ENCODE measurements at regions not wholly inside any gene's neighbourhood (a gene's known extent, or its start where the extent isn't known, plus 50 kb on each side); places are given as distances from the start of the nearest gene placed in this dataset.

DNA sequence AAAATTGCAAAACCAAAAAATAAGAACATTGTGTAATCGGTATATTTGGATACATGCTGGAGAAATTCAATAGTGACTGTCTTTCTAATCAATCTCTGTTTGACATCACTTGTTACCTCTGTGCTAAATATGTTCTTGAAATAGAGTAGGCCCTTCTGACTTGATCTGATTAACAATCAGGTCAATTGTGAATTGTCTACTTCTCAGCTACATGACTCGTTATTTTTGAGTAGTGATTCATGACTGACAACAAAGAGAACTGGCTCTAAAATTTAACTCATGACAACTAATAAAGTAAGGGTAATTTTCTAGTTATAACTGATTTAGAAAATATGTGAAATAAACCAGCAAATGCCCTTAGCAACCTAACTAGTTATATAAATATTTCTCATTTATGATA is 312.1 kb downstream of the TMX3 start:
- TF ChIP-seq EP300 (IDR thresholded peaks at IDR 0.05) (no peak), POLR2A (IDR thresholded peaks at IDR 0.05) (no peak), POLR2AphosphoS5 (IDR thresholded peaks at IDR 0.05) (no peak)
- TF ChIP-seq, protein P1, sequence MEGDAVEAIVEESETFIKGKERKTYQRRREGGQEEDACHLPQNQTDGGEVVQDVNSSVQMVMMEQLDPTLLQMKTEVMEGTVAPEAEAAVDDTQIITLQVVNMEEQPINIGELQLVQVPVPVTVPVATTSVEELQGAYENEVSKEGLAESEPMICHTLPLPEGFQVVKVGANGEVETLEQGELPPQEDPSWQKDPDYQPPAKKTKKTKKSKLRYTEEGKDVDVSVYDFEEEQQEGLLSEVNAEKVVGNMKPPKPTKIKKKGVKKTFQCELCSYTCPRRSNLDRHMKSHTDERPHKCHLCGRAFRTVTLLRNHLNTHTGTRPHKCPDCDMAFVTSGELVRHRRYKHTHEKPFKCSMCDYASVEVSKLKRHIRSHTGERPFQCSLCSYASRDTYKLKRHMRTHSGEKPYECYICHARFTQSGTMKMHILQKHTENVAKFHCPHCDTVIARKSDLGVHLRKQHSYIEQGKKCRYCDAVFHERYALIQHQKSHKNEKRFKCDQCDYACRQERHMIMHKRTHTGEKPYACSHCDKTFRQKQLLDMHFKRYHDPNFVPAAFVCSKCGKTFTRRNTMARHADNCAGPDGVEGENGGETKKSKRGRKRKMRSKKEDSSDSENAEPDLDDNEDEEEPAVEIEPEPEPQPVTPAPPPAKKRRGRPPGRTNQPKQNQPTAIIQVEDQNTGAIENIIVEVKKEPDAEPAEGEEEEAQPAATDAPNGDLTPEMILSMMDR (IDR thresholded peaks at IDR 0.05): no peak
- H3K4me3 ChIP-seq: no peak overlapping the region
- no peaks in the 10 kb centered on the region for H3K36me3 ChIP-seq
- 63 to 70% methylated on average over 2 of the region's 2 CpGs for WGBS, 2 donors
- no peaks in the 10 kb centered on the region for H3K27me3 ChIP-seq
- DNase-seq (no peak), ATAC-seq (ENCODE audit: low FRiP score in 2 of 2) (no peak)
- no peak overlapping the region for H3K27ac ChIP-seq
- no peaks in the 10 kb centered on the region for H3K4me1 ChIP-seq
- H3K9me3 ChIP-seq: no peaks in the 10 kb centered on the region

DNA sequence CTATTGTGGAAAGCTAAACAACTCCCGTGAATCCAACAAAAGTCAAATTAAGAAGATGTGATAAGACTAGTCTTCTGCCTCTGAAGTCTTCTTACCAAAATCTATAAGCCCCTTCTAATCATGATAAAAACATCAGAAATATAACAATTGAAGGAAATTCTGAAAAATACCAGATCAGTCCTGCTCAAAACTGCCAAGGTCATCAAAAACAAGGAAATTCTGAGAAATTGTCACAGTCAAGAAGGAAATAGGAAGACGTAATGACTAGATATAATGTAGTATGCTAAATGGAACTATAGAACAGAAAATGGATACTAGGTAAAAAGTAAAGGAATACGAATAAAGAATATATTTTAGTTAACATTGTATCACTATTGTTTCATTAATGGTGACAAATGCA is 314.0 kb downstream of the TMX3 start:
- Histone ChIP-seq H3K36me3 (no peaks in the 10 kb centered on the region), H3K4me3 (no peak overlapping the region), H3K9me3 (no peaks in the 10 kb centered on the region), H3K4me1 (no peaks in the 10 kb centered on the region), H3K27me3 (no peaks in the 10 kb centered on the region), H3K27ac (no peak overlapping the region)
- WGBS, 2 donors: 78 to 83% methylated on average over 3 of the region's 3 CpGs
- no peak for TF ChIP-seq POLR2A (IDR thresholded peaks at IDR 0.05)
- no peak for TF ChIP-seq POLR2AphosphoS5 (IDR thresholded peaks at IDR 0.05)
- TF ChIP-seq, protein P1 (IDR thresholded peaks at IDR 0.05): no peak
- TF ChIP-seq EP300 (IDR thresholded peaks at IDR 0.05): no peak
- no peak for DNase-seq
- no peak for ATAC-seq (ENCODE audit: low FRiP score in 2 of 2)

DNA sequence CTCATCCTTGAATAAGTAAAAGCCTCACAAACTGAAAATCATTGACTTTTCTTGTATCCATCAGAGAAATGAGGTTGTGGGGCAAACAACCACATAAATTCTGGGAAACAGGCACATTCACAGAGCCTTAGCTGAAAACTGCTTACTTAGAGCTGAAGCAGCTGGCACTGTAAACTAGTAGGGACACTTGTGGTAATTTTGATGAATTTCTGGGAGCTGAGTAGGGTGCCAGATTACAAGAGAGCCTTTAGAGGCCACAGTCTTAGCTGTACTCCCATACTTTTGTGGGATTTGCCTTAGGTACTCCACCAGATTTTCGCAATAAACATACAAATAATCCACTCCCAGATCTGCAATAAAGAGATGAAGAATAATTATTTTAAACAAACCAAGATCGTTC is 315.2 kb downstream of the TMX3 start:
- Histone ChIP-seq H3K9me3 (no peaks in the 10 kb centered on the region), H3K36me3 (no peaks in the 10 kb centered on the region), H3K4me1 (no peaks in the 10 kb centered on the region), H3K4me3 (no peak overlapping the region), H3K27me3 (no peaks in the 10 kb centered on the region), H3K27ac (no peak overlapping the region)
- DNase-seq: no peak
- WGBS, 2 donors: 74 to 86% methylated on average over 2 of the region's 2 CpGs
- ATAC-seq (ENCODE audit: low FRiP score in 2 of 2): no peak
- TF ChIP-seq EP300 (IDR thresholded peaks at IDR 0.05): no peak
- TF ChIP-seq POLR2AphosphoS5 (IDR thresholded peaks at IDR 0.05): no peak
- TF ChIP-seq, protein P1 (IDR thresholded peaks at IDR 0.05): no peak
- no peak for TF ChIP-seq POLR2A (IDR thresholded peaks at IDR 0.05)

DNA sequence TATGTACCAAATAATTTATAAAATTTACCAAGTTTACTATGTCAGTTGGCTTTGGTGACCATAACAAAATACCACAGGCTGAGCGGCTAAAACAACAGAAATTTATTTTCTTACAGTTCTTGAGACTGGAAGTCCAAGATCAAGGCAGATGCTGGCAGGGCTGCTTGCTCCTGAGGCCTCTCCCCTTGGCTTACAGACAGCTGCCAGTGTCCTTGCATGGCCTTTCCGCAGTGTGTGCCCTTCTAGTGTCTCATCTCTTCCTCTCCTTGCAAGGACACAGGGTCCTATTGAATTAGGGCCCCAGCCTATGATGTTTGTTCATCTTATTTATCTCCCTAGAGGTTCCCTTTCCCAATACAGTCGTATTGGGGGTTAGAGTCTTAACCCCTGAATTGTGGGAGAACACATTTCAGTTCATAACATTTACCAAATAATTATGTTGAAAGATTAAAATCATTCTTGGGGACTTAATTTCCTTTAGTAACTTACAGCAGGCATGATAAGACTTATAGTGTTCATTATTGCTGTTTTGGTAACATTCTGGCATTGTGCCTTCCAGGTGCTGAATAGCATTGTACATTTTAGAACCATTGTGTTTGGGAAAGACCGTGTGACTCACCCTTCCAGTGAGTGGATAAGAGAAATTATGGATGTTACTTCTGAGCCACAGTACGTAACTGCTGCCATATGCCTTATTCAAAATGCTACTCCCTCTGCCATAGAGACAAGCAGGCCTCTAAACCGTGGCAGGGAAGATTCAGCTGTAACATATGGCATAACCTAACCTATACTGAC is 317.5 kb downstream of the TMX3 start:
- Histone ChIP-seq H3K27me3 (no peaks in the 10 kb centered on the region), H3K36me3 (no peaks in the 10 kb centered on the region), H3K9me3 (no peaks in the 10 kb centered on the region), H3K4me3 (no peak overlapping the region), H3K27ac (no peak overlapping the region), H3K4me1 (no peaks in the 10 kb centered on the region)
- WGBS, 2 donors: 63 to 72% methylated on average over 5 to 6 of the region's 6 CpGs
- no peak for DNase-seq
- no peak for TF ChIP-seq POLR2A (IDR thresholded peaks at IDR 0.05)
- TF ChIP-seq, protein P1 (IDR thresholded peaks at IDR 0.05): no peak
- no peak for TF ChIP-seq EP300 (IDR thresholded peaks at IDR 0.05)
- TF ChIP-seq POLR2AphosphoS5 (IDR thresholded peaks at IDR 0.05): no peak
- ATAC-seq (ENCODE audit: low FRiP score in 2 of 2): no peak

DNA sequence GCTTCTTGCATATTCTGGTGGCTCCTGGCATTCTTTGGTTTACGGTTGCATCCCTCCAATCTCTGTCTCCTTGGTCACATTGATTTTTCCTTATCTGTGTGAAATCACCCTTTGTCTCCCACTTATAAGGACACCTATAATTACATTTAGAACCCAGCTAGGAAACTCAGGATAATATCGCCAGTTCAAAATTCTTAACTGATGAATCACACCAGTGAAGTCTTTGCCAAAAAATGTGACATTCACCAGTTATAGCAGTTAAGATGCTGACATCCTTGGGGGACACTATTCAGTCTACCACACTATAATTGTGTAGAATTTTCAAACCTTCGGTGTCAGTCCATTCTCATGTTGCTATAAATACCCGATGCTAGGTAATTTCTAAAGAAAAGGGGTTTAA is 320.2 kb downstream of the TMX3 start:
- Histone ChIP-seq H3K27ac (no peak overlapping the region), H3K27me3 (no peaks in the 10 kb centered on the region), H3K4me1 (no peaks in the 10 kb centered on the region), H3K36me3 (no peaks in the 10 kb centered on the region), H3K4me3 (no peak overlapping the region), H3K9me3 (no peaks in the 10 kb centered on the region)
- ATAC-seq (ENCODE audit: low FRiP score in 2 of 2) (no peak), DNase-seq (no peak)
- WGBS, 2 donors: 86 to 94% methylated on average over 4 of the region's 4 CpGs
- TF ChIP-seq EP300 (IDR thresholded peaks at IDR 0.05) (no peak), POLR2A (IDR thresholded peaks at IDR 0.05) (no peak), POLR2AphosphoS5 (IDR thresholded peaks at IDR 0.05) (no peak)
- TF ChIP-seq, protein P1 (IDR thresholded peaks at IDR 0.05): no peak

All from upper lobe of left lung (tissue), 6 donors.